Tibial nerve (tissue), 3 donors: ENCODE measurements at regions not wholly inside any gene's neighbourhood (a gene's known extent, or its start where the extent isn't known, plus 50 kb on each side); places are given as distances from the start of the nearest gene placed in this dataset.

Experiments
- POLR2A ChIP-seq, 2 donors: fragments of 450-650 bp; IDR thresholded peaks; one replicate each; pipeline ENCODE4 v1.6.1; 2017; ENCODE audit warnings: antibody characterized with exemption in 2 of 2, mild to moderate bottlenecking in 2 of 2, moderate library complexity in 2 of 2
- TF ChIP-seq, protein P1 (sequence below), 5 experiments: fragments of 200-600 bp in 3 of 5; fragments of 450-650 bp in 2 of 5; sonication (generic) in 3 of 5; IDR thresholded peaks; one replicate each; pipeline ENCODE4 v1.5.1; 2016 to 2019; ENCODE audit warnings: antibody characterized with exemption in 5 of 5, mild to moderate bottlenecking in 3 of 5, moderate library complexity in 2 of 5

DNA sequence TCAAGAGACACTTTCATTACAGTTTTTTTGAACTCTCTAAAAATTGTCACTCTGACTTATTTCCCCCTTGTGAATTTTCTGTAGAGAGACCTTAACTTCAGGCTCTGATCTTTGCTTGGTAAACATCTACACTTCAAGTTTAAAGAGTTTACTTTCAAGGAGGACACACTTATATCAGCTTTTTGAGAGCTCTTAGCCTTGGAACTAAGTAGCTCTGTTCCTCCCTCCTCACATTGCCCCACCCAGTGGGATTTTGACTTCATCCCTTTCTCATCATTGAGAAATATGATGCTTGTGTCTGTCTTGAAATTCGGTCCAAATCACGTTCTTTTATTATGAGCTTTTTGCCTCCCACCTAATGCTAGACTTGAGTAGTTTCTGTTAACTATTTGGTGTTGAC is 433.4 kb upstream of the MEIS1 start:
- TF ChIP-seq POLR2A (IDR thresholded peaks at IDR 0.05): no peak
- TF ChIP-seq, protein P1, sequence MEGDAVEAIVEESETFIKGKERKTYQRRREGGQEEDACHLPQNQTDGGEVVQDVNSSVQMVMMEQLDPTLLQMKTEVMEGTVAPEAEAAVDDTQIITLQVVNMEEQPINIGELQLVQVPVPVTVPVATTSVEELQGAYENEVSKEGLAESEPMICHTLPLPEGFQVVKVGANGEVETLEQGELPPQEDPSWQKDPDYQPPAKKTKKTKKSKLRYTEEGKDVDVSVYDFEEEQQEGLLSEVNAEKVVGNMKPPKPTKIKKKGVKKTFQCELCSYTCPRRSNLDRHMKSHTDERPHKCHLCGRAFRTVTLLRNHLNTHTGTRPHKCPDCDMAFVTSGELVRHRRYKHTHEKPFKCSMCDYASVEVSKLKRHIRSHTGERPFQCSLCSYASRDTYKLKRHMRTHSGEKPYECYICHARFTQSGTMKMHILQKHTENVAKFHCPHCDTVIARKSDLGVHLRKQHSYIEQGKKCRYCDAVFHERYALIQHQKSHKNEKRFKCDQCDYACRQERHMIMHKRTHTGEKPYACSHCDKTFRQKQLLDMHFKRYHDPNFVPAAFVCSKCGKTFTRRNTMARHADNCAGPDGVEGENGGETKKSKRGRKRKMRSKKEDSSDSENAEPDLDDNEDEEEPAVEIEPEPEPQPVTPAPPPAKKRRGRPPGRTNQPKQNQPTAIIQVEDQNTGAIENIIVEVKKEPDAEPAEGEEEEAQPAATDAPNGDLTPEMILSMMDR (IDR thresholded peaks at IDR 0.05): no peak
